Body of pancreas (tissue), 4 donors: ENCODE measurements at regions not wholly inside any gene's neighbourhood (a gene's known extent, or its start where the extent isn't known, plus 50 kb on each side); places are given as distances from the start of the nearest gene placed in this dataset.

Experiments
- CTCF ChIP-seq, 7 experiments: fragments of 450-650 bp in 4 of 7; fragments of 200-600 bp in 3 of 7; sonication (generic) in 3 of 7; IDR thresholded peaks; one replicate each; pipeline ENCODE4 v1.5.1; 2016 to 2019; ENCODE audit warnings: antibody characterized with exemption in 7 of 7
- POLR2A ChIP-seq, 3 donors: fragments of 450-650 bp; IDR thresholded peaks; one replicate each; pipeline ENCODE4 v1.6.1; 2016; ENCODE audit warnings: antibody characterized with exemption in 3 of 3, mild to moderate bottlenecking in 2 of 3

DNA sequence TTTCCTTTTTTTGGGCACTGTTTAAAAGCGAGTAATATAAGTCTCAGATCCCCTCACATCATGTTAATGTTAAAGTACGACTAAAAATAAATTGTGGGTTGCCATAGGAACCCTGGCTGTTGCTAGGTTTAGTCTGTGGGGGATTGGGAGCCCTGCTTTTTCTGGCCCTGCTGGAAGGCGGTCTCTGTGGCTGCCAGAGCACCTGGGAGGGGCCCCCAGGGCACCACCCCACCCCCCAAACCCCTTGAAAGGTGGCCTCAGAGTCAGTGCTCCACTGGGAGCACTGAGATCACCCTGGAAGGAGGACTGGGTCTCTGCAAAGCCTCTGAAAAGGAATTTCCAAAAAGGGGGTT is 66.2 kb upstream of the NEURL1B start:
- no peak for TF ChIP-seq CTCF (IDR thresholded peaks at IDR 0.05)
- no peak for TF ChIP-seq POLR2A (IDR thresholded peaks at IDR 0.05)
